ENCODE measurements at regions not wholly inside any gene's neighbourhood (a gene's known extent, or its start where the extent isn't known, plus 50 kb on each side); places are given as distances from the start of the nearest gene placed in this dataset.

GRCh38 chr7:131066635-131067034 is 261.0 kb upstream of the MKLN1 start:
- TF ChIP-seq POLR2AphosphoS5 (IDR thresholded peaks at IDR 0.05; ENCODE audit: low read depth, low read length) (no peak), POLR2A (IDR thresholded peaks at IDR 0.05; ENCODE audit: low read depth, low read length) (no peak)

All from GM12892 (cell line).